ENCODE measurements at regions not wholly inside any gene's neighbourhood (a gene's known extent, or its start where the extent isn't known, plus 50 kb on each side); places are given as distances from the start of the nearest gene placed in this dataset.
A peak's percentile ranks its signal among the peaks of the same experiment; 100 is the strongest.

DNA sequence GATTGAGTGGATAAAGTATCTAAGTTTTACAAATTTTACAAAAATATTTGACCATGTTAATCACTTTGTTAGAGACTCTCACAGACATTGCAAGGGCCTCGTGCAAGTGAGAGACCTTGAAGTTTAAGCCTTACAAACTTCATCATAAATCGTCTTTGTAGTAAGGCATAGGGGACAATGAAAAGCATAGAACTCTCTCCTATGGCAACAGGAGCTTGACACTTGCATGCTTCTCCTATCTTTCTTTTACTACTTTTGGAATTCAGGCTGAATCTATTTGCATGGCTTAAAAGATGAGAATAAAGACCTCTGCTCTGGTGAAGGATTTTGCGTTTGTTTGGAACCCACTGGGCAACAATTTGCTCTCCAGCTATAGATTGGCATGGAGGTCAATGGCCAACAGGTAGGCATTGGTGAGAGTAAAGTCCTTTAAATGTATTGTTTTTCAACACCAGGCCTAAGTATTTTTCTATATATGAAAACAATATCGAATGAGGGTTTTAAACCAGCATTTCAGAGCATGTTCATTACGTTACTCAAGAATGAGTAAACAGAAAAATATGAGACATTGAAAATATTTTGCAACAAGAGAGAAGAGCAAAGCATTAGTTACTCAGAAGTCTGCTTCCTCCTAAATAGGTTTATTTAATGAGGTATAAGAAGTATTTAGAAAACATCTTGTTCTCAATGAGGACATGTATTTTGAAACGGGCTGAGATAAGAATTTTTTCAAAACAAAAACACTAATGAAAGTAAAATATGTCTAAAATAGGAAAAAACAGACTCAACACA is 192.2 kb downstream of the TGFB2 start:
- Histone ChIP-seq H3K79me2 (ENCODE audit: low read length) (no peaks in the 10 kb centered on the region), H3K9ac (ENCODE audit: low read length) (no peak overlapping the region), H3K27ac (ENCODE audit: low read length) (peak overlapping the region; percentile 23), H3K9me3 (ENCODE audit: low read length) (no peaks in the 10 kb centered on the region), H3F3A (ENCODE audit: low read length, unreplicated experiment) (no peaks in the 10 kb centered on the region), H3K4me2 (ENCODE audit: low read length) (peak overlapping the region; percentile 28), H3K36me3 (ENCODE audit: low read depth, low read length) (no peaks in the 10 kb centered on the region), H2AFZ (ENCODE audit: low read length) (peak overlapping the region; percentile 54), H4K20me1 (ENCODE audit: low read length) (no peaks in the 10 kb centered on the region), H3K27me3 (ENCODE audit: low read length) (no peaks in the 10 kb centered on the region), H3K9me2 (replicated peaks; ENCODE audit: low read length) (no peaks in the 10 kb centered on the region), H3K4me1 (ENCODE audit: insufficient read depth, low read length) (peaks cover 24% of the 10 kb centered on the region), H3K4me3 (ENCODE audit: low read length) (peak overlapping the region; percentile 2; the same call in 1 of the 2 replicates)
- BruUV-seq (replicated peaks), result no TSS peak
- ChIA-PET CTCF (no interaction called here), POLR2A (ENCODE audit: unreplicated experiment) (no interaction called here)
- DNase-seq (peak; percentile 90), ATAC-seq (peak; percentile 84)
- TF ChIP-seq EZH2 (IDR thresholded peaks at IDR 0.05; ENCODE audit: low read length, unreplicated experiment) (no peak), EZH2phosphoT487 (IDR thresholded peaks at IDR 0.05; ENCODE audit: borderline replicate concordance, low read length) (no peak), CTCF (conservative IDR thresholded peaks at IDR 0.05; ENCODE audit: low read depth, low read length) (no peak)
- intact Hi-C loops (cut with micrococcal nuclease), result loop anchor here (5.0 kb wide), 2 partner anchors 55 to 190 kb away; partner anchors contain the start of gene TGFB2

GRCh38 chr1:218538341-218538740 is 193.2 kb downstream of the TGFB2 start:
- H3K4me1 ChIP-seq (ENCODE audit: insufficient read depth, low read length), result peaks cover 24% of the 10 kb centered on the region
- BruUV-seq (replicated peaks), result no TSS peak
- no peaks in the 10 kb centered on the region for H3F3A ChIP-seq (ENCODE audit: low read length, unreplicated experiment)
- CTCF ChIA-PET, result no interaction called here
- no peak for DNase-seq
- no peak overlapping the region for H3K9ac ChIP-seq (ENCODE audit: low read length)
- no peaks in the 10 kb centered on the region for H4K20me1 ChIP-seq (ENCODE audit: low read length)
- no peaks in the 10 kb centered on the region for H3K36me3 ChIP-seq (ENCODE audit: low read depth, low read length)
- no peak overlapping the region for H3K4me3 ChIP-seq (ENCODE audit: low read length)
- no peaks in the 10 kb centered on the region for H3K27me3 ChIP-seq (ENCODE audit: low read length)
- ATAC-seq, result no peak; the same call in 1 of the 2 replicates
- no peak overlapping the region for H3K27ac ChIP-seq (ENCODE audit: low read length)
- TF ChIP-seq EZH2 (IDR thresholded peaks at IDR 0.05; ENCODE audit: low read length, unreplicated experiment) (no peak), EZH2phosphoT487 (IDR thresholded peaks at IDR 0.05; ENCODE audit: borderline replicate concordance, low read length) (no peak), CTCF (conservative IDR thresholded peaks at IDR 0.05; ENCODE audit: low read depth, low read length) (no peak)
- POLR2A ChIA-PET (ENCODE audit: unreplicated experiment), result no interaction called here
- no peaks in the 10 kb centered on the region for H3K9me2 ChIP-seq (replicated peaks; ENCODE audit: low read length)
- H2AFZ ChIP-seq (ENCODE audit: low read length), result peak overlapping the region; percentile 19; the same call in 1 of the 2 replicates
- H3K79me2 ChIP-seq (ENCODE audit: low read length), result no peaks in the 10 kb centered on the region
- peak overlapping the region; percentile 28; the same call in 1 of the 2 replicates for H3K4me2 ChIP-seq (ENCODE audit: low read length)
- no peaks in the 10 kb centered on the region for H3K9me3 ChIP-seq (ENCODE audit: low read length)
- intact Hi-C loops (cut with micrococcal nuclease), result loop anchor here (5.0 kb wide), 2 partner anchors 56 to 191 kb away; partner anchors contain the start of gene TGFB2

GRCh38 chr1:218546314-218546713 is 201.2 kb downstream of the TGFB2 start:
- Histone ChIP-seq H3K9ac (ENCODE audit: low read length) (no peak overlapping the region), H2AFZ (ENCODE audit: low read length) (no peak overlapping the region), H3K27ac (ENCODE audit: low read length) (no peak overlapping the region), H3K9me3 (ENCODE audit: low read length) (no peaks in the 10 kb centered on the region), H3K79me2 (ENCODE audit: low read length) (no peaks in the 10 kb centered on the region), H3K36me3 (ENCODE audit: low read depth, low read length) (no peaks in the 10 kb centered on the region), H3F3A (ENCODE audit: low read length, unreplicated experiment) (no peaks in the 10 kb centered on the region), H3K4me1 (ENCODE audit: insufficient read depth, low read length) (no peaks in the 10 kb centered on the region), H3K27me3 (ENCODE audit: low read length) (no peaks in the 10 kb centered on the region), H3K4me2 (ENCODE audit: low read length) (no peak overlapping the region), H3K4me3 (ENCODE audit: low read length) (no peak overlapping the region), H3K9me2 (replicated peaks; ENCODE audit: low read length) (no peaks in the 10 kb centered on the region), H4K20me1 (ENCODE audit: low read length) (no peaks in the 10 kb centered on the region)
- TF ChIP-seq CTCF (conservative IDR thresholded peaks at IDR 0.05; ENCODE audit: low read depth, low read length) (peak; percentile 55), EZH2 (IDR thresholded peaks at IDR 0.05; ENCODE audit: low read length, unreplicated experiment) (no peak), EZH2phosphoT487 (IDR thresholded peaks at IDR 0.05; ENCODE audit: borderline replicate concordance, low read length) (no peak)
- intact Hi-C loops (cut with micrococcal nuclease), result loop anchor here (1.0 kb wide), 1 partner anchor 207 kb away; no protein-coding TSS in a partner anchor
- peak; percentile 65 for ATAC-seq
- peak; percentile 39 for DNase-seq
- BruUV-seq (replicated peaks), result no TSS peak
- ChIA-PET POLR2A (ENCODE audit: unreplicated experiment) (no interaction called here), CTCF (interaction anchor here (0.6 to 1.5 kb wide), 5 partner anchors 133 to 1237 kb away, joined by 3 to 7 read pairs (median 5); no protein-coding TSS in a partner anchor)
